WERI-Rb-1 (cell line): ENCODE measurements at regions not wholly inside any gene's neighbourhood (a gene's known extent, or its start where the extent isn't known, plus 50 kb on each side); places are given as distances from the start of the nearest gene placed in this dataset.

ENCODE experiments used
- DNase-seq: peaks from one replicate; pipeline ENCODE4 v3.0.0-alpha.2; 2020
- H3K27ac ChIP-seq: fragments of 250-450 bp; sonication (Bioruptor Pico); 2 replicates; pipeline ENCODE4 v1.5.1; 2020; ENCODE audit warnings: mild to moderate bottlenecking, moderate library complexity
- H3K27me3 ChIP-seq: fragments of 250-450 bp; sonication (Bioruptor Pico); 2 replicates; pipeline ENCODE4 v1.5.1; 2021; ENCODE audit warnings: mild to moderate bottlenecking, low read depth, moderate library complexity; ENCODE audit not compliant: insufficient read depth, severe bottlenecking
- H3K36me3 ChIP-seq: fragments of 250-450 bp; sonication (Bioruptor Pico); 2 replicates; pipeline ENCODE4 v1.5.1; 2020; ENCODE audit warnings: mild to moderate bottlenecking, moderate library complexity
- H3K4me3 ChIP-seq: 2 replicates; pipeline ENCODE4 v1.5.1; 2011; ENCODE audit warnings: low read depth, mild to moderate bottlenecking, control low read depth, low read length
- H3K9me3 ChIP-seq: fragments of 250-450 bp; sonication (Bioruptor Pico); 2 replicates; pipeline ENCODE4 v1.5.1; 2021; ENCODE audit warnings: mild to moderate bottlenecking, moderate library complexity; ENCODE audit not compliant: severe bottlenecking
- CTCF ChIP-seq: IDR thresholded peaks from 2 replicates; pipeline ENCODE4 v1.5.1; 2011; ENCODE audit warnings: low read depth, mild to moderate bottlenecking, control low read depth, inconsistent platforms, low read length

- no peak for TF ChIP-seq CTCF
- no peak for DNase-seq
Measured at GRCh38 chr6:18317850-18318249, 53.5 kb upstream of the DEK start.

GRCh38 chr6:18314317-18314997 lies 50.1 kb upstream of the DEK start:
- no peak for DNase-seq
- no peak for TF ChIP-seq CTCF
- no peaks in the 10 kb centered on the region for H3K36me3 ChIP-seq
- peaks cover 1% of the 10 kb centered on the region for H3K9me3 ChIP-seq
- H3K4me3 ChIP-seq: no peak overlapping the region
- no peaks in the 10 kb centered on the region for H3K27me3 ChIP-seq
- no peak overlapping the region for H3K27ac ChIP-seq

More at GRCh38 chr6:18317850-18318249, 53.5 kb upstream of the DEK start:
- Histone ChIP-seq H3K36me3 (no peaks in the 10 kb centered on the region), H3K27me3 (no peaks in the 10 kb centered on the region), H3K9me3 (no peaks in the 10 kb centered on the region), H3K4me3 (no peak overlapping the region), H3K27ac (no peak overlapping the region)
